ENCODE measurements at regions not wholly inside any gene's neighbourhood (a gene's known extent, or its start where the extent isn't known, plus 50 kb on each side); places are given as distances from the start of the nearest gene placed in this dataset.

DNA sequence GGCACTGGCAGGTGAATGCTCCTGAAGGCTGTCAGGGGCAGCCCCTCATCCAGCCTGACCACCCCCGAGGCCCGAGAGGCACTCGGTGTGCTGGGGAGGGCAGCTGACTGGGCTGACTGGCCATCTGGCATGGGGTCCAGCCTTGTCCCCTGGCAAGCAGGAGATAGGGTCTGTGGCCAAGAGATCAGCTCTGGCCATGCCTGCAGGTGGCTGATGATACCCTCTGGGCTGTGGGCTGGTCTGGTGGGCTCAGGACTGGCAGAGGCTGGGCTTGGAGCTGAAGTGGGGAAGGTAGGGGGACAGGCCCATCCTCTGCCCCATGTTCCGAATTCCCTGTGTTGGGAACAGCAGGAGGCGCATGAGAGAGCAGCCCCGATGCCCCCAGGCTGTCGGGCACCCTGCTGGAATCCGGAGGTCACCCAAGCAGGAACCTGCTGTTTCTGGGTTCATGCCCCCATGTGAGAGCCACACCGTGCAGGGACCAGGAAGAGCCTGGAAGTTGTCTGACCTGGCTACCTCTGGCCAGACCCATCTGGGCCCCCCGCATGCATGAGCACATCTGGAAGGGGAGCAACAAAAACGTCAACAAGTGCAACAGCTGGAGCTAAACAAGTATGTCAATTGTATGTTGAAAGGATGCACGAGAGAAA is 527.0 kb downstream of the TBC1D22A start:
- Histone ChIP-seq H3K36me3 (replicated peaks in 1 of 2; ENCODE audit: control insufficient read depth in 1 of 2, insufficient read depth in 2 of 2, low read length in 2 of 2) (no peaks in the 10 kb centered on the region), H3K9me3 (ENCODE audit: low read length) (no peaks in the 10 kb centered on the region), H3K9ac (ENCODE audit: insufficient read depth, low read depth, low read length) (no peak overlapping the region), H3K79me2 (ENCODE audit: insufficient read depth, low read length) (no peaks in the 10 kb centered on the region), H3K27ac (ENCODE audit: extremely low read length, insufficient read depth, low read length) (no peak overlapping the region), H3K4me1 (ENCODE audit: insufficient read depth, low read length) (no peaks in the 10 kb centered on the region), H3K27me3 (ENCODE audit: control insufficient read depth in 1 of 2, insufficient read depth in 2 of 2, low read length in 2 of 2) (peaks cover 5 to 52% of the 10 kb centered on the region in 2 experiments; a peak in 4 of 5 replicates), H3K4me3 (replicated peaks in 1 of 3; ENCODE audit: insufficient read depth in 1 of 3, low read depth in 2 of 3, low read length in 3 of 3) (no peak overlapping the region), H4K20me1 (ENCODE audit: insufficient read depth, low read length) (no peaks in the 10 kb centered on the region), H3K4me2 (ENCODE audit: low read depth, low read length) (no peak overlapping the region), H2AFZ (ENCODE audit: low read length) (no peak overlapping the region)
- intact Hi-C loops (cut with micrococcal nuclease; ENCODE audit: unreplicated experiment) (no loop called here), in situ Hi-C loops (cut with HindIII; ENCODE audit: extremely low pct_ligation_motif_present, low pct_unique_long_range_greater_than_20kb) (no loop called here)
- whole genome bisulfite sequencing (ENCODE audit: low lambda C conversion rate): 17% methylated on average over 9 of the region's 12 CpGs
- TF ChIP-seq PITX1 (CRISPR knock-in tag; IDR thresholded peaks at IDR 0.05): no peak
- TF ChIP-seq SMC3 (IDR thresholded peaks at IDR 0.05; ENCODE audit: low read length): no peak
- TF ChIP-seq CREB1 (IDR thresholded peaks at IDR 0.05): no peak
- no peak for TF ChIP-seq CREB1 (CRISPR knock-in tag; IDR thresholded peaks at IDR 0.05)
- TF ChIP-seq HNRNPK (IDR thresholded peaks at IDR 0.05; ENCODE audit: low read depth, low read length, poor library complexity, severe bottlenecking): no peak
- no peak for DNase-seq (ENCODE audit: low spot score)
- ChIA-PET POLR2A (no interaction called here), CTCF (ENCODE audit: low intra/inter-chr PET ratio, low total read pairs) (no interaction called here)
- BruUV-seq (replicated peaks): no TSS peak
- no peak for FAIRE-seq
- ATAC-seq: no peak

DNA sequence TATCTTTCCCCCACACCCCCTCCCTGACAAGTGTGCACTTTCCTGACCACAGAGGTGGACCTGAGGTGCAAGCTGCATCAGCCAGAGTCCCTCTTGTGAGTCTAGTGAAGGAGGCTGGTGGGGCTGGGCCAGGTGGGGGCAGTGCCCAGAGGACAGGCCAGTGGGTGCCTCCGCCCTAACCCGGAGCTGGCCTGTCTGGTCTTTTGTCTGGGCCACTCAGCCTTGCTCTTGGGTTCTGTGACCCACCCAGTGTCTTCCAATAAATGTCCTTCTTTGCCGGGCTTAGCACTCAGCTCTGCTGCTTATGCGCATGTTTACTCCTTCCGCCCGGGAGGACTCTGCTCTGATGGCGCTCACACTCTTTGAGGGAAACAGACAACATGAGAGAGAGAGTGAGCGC is 526.2 kb downstream of the TBC1D22A start:
- H3K4me1 ChIP-seq (ENCODE audit: insufficient read depth, low read length): no peaks in the 10 kb centered on the region
- no peaks in the 10 kb centered on the region for H3K36me3 ChIP-seq (replicated peaks in 1 of 2; ENCODE audit: control insufficient read depth in 1 of 2, insufficient read depth in 2 of 2, low read length in 2 of 2)
- H2AFZ ChIP-seq (ENCODE audit: low read length): no peak overlapping the region
- peaks cover 2 to 52% of the 10 kb centered on the region in 2 experiments; a peak in 3 of 5 replicates for H3K27me3 ChIP-seq (ENCODE audit: control insufficient read depth in 1 of 2, insufficient read depth in 2 of 2, low read length in 2 of 2)
- DNase-seq (ENCODE audit: low spot score) (no peak), FAIRE-seq (no peak), ATAC-seq (no peak)
- H3K4me2 ChIP-seq (ENCODE audit: low read depth, low read length): no peak overlapping the region
- no peak overlapping the region for H3K9ac ChIP-seq (ENCODE audit: insufficient read depth, low read depth, low read length)
- 0 out of 2 replicates have a peak, but pooled peaks cover 3% of the 10 kb centered on the region for H4K20me1 ChIP-seq (ENCODE audit: insufficient read depth, low read length)
- H3K9me3 ChIP-seq (ENCODE audit: low read length): no peaks in the 10 kb centered on the region
- no peak overlapping the region for H3K27ac ChIP-seq (ENCODE audit: extremely low read length, insufficient read depth, low read length)
- BruUV-seq (replicated peaks): no TSS peak
- no peaks in the 10 kb centered on the region for H3K79me2 ChIP-seq (ENCODE audit: insufficient read depth, low read length)
- 12% methylated on average over 8 of the region's 8 CpGs for WGBS (ENCODE audit: low lambda C conversion rate)
- ChIA-PET CTCF (ENCODE audit: low intra/inter-chr PET ratio, low total read pairs) (no interaction called here), POLR2A (no interaction called here)
- in situ Hi-C loops (cut with HindIII; ENCODE audit: extremely low pct_ligation_motif_present, low pct_unique_long_range_greater_than_20kb) (no loop called here), intact Hi-C loops (cut with micrococcal nuclease; ENCODE audit: unreplicated experiment) (no loop called here)
- no peak overlapping the region for H3K4me3 ChIP-seq (replicated peaks in 1 of 3; ENCODE audit: insufficient read depth in 1 of 3, low read depth in 2 of 3, low read length in 3 of 3)
- TF ChIP-seq, protein P1, sequence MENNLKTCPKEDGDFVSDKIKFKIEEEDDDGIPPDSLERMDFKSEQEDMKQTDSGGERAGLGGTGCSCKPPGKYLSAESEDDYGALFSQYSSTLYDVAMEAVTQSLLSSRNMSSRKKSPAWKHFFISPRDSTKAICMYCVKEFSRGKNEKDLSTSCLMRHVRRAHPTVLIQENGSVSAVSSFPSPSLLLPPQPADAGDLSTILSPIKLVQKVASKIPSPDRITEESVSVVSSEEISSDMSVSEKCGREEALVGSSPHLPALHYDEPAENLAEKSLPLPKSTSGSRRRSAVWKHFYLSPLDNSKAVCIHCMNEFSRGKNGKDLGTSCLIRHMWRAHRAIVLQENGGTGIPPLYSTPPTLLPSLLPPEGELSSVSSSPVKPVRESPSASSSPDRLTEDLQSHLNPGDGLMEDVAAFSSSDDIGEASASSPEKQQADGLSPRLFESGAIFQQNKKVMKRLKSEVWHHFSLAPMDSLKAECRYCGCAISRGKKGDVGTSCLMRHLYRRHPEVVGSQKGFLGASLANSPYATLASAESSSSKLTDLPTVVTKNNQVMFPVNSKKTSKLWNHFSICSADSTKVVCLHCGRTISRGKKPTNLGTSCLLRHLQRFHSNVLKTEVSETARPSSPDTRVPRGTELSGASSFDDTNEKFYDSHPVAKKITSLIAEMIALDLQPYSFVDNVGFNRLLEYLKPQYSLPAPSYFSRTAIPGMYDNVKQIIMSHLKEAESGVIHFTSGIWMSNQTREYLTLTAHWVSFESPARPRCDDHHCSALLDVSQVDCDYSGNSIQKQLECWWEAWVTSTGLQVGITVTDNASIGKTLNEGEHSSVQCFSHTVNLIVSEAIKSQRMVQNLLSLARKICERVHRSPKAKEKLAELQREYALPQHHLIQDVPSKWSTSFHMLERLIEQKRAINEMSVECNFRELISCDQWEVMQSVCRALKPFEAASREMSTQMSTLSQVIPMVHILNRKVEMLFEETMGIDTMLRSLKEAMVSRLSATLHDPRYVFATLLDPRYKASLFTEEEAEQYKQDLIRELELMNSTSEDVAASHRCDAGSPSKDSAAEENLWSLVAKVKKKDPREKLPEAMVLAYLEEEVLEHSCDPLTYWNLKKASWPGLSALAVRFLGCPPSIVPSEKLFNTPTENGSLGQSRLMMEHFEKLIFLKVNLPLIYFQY (CRISPR knock-in tag; IDR thresholded peaks at IDR 0.05; ENCODE audit: borderline replicate concordance): no peak
- TF ChIP-seq ZNF430 (CRISPR knock-in tag; IDR thresholded peaks at IDR 0.05) (no peak), AHR (CRISPR knock-in tag; IDR thresholded peaks at IDR 0.05) (no peak), FOXA3 (CRISPR knock-in tag; IDR thresholded peaks at IDR 0.05) (no peak)

Data from HepG2 (cell line).